Nucleus accumbens (tissue), 56 donors: ENCODE measurements at regions not wholly inside any gene's neighbourhood (a gene's known extent, or its start where the extent isn't known, plus 50 kb on each side); places are given as distances from the start of the nearest gene placed in this dataset.
A peak's percentile ranks its signal among the peaks of the same experiment; 100 is the strongest.
"Not testable (repeated sequence)": the region's sequence is repeated elsewhere in the genome, so short reads cannot be mapped to it uniquely, and the experiment has no call there.

ENCODE experiments used
- DNase-seq, 56 donors: peaks; one replicate each; lab custom pipeline; 2025; lab: John Stamatoyannopoulos, UW

DNA sequence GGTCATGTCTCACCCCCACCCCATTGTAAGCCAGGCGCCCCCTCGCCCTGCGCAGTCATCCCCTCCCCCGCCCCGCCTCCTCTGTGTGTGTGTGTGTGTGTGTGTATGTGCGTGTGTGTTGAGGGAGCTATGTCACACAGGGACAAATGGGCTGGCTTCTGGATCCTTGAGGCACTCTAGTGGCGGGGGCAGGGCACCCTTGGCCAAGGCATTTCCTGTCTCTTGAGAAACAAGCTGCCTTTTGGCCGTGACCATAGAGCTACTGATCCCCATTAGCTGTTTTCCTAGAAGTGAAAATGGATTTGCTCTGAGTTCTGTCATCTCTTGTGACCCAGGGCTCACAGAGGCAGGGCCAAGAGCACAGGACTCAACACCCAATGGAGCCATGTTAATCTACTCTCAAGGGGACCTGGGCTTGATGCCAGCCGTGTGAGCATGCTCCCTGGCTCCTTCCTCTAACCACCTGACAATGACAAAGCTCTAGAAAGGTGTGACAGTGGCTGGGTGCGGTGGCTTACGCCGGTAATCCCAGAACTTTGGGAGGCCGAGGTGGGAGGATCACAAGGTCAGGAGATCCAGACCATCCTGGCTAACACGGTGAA is 162.5 kb upstream of the BCOR start:
- DNase-seq, result no peak

DNA sequence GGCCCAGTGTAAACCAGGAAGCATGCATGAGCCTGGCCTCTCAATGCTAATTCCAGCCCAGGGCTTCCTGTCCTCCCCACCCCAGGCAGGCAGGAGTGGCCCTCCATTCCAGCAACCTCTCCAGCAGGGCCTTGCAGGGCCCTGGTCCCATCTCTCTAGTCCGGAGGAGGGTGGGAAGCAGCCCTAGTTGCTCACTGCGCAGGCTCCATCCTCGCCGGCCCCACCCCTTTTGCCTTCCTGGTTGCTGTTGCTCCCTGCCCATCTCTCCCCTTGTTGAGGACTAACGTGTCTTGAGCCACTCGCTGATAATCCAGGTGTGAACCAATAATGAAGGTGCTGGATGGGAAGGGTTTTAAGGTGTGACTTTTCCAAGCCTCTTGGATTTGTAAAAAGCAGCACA is 161.2 kb upstream of the BCOR start:
- no peak for DNase-seq

- no peak for DNase-seq
Observed at GRCh38 chrX:40253771-40254170, 156.0 kb upstream of the BCOR start.

DNA sequence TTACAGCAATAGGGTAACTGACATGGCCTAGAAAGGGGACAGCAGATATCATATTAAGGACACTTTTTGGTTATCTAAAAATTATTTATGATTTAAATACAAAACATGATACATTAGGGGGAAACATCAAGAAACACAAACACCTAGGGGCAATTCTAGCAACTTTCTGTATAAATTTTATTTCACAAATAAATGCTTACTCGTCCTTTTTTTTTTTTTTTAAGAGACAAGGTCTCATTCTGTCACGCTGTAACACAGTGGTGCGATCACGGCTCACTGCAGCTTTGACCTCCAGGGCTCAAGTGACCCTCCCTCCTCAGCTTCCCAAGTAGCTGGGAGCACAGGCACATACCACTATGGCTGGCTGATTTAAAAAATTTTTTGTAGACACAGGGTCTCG is 151.8 kb upstream of the BCOR start:
- no peak for DNase-seq

- DNase-seq, result no peak
Observed at GRCh38 chrX:40248822-40249221, 151.1 kb upstream of the BCOR start.

DNA sequence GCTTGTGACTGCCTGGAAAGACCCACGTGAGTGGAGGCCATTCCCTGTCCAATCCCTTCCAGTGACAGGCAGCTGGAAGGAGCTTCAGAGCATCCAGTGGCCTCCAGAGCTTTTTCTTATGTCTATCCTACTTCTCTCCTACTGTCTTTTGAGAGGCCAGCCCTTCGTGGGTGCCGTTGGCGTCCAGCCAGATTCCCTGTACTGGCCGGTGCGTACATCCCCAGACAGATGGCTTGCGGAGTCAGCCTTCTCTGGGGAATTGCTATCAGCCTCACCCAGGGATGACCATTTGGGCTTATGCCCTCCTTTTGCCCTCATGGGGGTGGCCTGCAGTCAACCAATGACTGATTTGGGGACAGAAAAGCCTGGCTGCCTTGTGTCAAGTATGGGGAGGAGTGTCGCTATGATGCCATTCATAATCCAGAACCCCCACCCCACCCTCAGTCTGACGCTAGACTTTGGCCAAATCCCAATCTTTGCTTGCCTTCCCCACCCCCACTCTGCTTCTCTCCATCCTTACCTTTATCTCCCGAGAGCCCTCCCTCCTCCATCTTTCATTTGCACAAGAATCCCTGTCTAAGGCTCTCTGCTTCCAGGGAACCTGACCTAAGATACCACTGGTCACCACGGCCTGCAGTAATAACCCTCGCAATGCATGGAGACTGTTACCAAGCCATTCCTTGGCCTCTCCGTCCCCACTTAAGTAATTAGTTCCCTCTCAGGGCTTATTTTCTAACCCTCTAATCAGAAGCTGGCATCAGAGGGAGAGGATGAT is 150.3 kb upstream of the BCOR start:
- no peak for DNase-seq

- DNase-seq, result no peak
Observed at GRCh38 chrX:40247382-40247781, 149.6 kb upstream of the BCOR start.

- no peak for DNase-seq
Observed at GRCh38 chrX:40245488-40246071, 147.8 kb upstream of the BCOR start.

- DNase-seq, result no peak
Observed at GRCh38 chrX:40244980-40245379, 147.2 kb upstream of the BCOR start.

- peak in 1 of 56 donors; percentile 1 for DNase-seq
Observed at GRCh38 chrX:40243755-40244515, 146.2 kb upstream of the BCOR start.

DNA sequence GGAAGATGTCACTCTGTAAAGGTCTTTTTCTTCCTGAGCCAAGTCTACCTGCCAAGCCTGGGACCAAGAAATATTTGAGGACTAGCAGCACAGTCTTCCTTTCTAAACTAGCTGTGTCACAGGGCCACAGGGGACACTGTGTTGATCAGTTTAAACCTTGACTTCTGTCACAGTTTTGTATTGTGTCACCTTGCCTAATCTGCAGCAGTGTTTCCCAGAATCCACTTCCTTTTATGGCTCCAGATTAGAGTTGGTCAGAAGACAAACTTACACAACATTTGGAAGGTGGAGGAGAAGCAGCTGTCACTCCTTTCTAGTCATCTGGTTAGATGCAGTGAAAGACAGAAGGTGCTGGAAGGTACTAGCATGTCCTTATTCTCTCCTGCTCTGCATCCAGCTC is 143.1 kb upstream of the BCOR start:
- DNase-seq, result no peak

GRCh38 chrX:40237731-40238178 is 140.0 kb upstream of the BCOR start:
- no peak for DNase-seq

DNA sequence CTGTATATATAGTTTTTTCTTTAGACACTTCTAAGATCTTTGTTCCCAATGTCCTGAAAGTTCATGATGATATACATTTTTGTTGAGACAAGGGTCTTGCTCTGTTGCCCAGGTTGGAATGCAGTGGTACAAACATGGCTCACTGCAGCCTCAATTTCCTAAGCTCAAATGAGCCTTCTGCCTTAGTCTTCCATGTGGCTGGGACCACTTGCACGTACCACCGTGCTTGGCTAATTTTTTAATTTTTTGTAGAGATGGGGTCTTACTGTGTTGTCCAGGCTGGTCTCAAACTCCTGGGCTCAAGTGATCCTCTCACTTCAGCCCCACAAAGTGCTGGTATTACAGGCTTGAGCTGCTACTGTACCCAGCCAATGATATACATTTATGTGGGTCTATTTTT is 132.9 kb upstream of the BCOR start:
- DNase-seq, result no peak

- no peak for DNase-seq
Observed at GRCh38 chrX:40227125-40227524, 129.4 kb upstream of the BCOR start.

DNA sequence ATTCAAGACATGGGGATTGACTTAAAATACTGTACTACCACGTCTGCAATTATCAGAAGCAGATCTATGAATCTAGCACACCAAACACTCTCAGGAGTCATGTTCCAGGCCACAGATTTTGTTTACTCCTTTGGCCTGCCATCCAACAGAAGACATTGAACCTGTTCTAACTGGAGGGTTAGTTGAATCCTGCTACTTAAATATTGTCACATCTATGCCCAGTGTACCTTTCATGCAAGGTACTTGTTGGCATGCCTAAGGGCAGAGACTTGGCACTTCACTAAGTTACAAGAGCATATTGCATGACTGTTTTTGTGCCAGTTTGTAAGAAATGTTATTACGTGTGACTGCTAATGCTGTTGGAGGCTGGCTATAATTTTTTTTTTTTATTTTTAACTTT is 126.9 kb upstream of the BCOR start:
- DNase-seq, result no peak

GRCh38 chrX:40222612-40223011 is 124.9 kb upstream of the BCOR start:
- not testable (repeated sequence) for DNase-seq

DNA sequence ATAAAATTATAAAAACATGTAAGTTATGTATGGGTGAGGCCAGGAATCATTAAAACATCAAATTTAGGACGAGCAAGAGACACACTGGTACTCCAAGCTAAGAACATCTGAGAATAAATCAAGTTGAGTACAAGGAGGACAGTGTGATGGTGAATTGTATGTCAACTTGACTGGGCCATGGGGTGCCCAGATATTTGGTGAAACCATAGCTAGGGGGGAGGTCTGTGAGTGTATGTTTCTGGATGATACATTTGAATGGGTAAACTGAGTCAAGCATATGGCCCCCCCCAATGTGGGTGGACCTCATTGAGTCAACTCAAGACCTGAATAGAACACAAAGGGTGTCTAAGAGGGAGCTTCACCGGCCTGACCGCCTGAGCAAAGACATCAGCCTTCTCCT is 115.3 kb upstream of the BCOR start:
- no peak for DNase-seq

DNA sequence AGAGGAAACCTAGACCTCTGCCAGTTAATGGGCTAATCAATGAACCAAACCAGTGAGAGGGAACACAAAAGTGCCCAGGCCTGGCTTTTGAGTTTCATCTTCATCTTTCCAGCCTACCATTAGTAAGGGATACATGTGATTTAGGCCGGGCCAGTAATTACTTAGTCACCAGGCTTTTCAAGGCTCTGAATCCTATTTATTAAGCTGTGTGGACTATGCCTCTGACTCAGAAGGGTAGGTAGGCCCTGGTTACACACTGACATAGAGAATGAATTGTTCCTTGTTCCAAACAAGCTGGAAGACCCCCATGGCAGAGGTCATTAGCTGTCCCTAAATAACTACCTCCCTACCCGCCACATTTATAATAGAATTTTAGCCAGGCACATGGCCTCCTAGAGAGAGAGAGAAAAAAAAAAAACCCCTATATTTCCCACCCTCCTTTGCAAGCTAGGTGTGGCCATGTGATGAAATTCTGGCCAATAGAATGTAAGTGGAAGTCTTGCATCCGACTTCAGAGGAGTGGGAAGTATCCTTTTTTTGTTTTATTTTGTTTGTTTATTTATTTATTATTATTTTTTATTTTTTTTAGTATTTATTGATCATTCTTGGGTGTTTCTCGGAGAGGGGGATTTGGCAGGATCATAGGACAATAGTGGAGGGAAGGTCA is 112.3 kb upstream of the BCOR start:
- DNase-seq, result no peak

DNA sequence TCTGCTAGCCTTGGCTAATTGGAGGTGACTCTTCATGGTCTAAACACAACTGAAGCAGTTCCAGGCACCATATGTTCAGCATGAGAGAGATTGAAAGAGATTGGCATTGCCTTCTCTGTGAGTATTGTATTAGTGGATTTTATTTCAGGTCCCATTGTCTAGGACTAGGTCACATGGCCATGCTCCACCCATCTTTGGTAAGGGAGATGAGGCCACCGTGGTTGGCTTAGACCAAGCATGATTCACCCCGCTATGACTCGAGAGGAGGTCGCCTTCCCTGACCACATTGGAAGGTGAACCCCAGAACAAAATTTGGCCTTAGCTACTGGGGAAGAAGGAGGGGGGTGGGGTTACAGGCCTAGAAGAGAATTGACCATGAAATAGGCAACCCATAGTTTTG is 109.9 kb upstream of the BCOR start:
- no peak for DNase-seq

DNA sequence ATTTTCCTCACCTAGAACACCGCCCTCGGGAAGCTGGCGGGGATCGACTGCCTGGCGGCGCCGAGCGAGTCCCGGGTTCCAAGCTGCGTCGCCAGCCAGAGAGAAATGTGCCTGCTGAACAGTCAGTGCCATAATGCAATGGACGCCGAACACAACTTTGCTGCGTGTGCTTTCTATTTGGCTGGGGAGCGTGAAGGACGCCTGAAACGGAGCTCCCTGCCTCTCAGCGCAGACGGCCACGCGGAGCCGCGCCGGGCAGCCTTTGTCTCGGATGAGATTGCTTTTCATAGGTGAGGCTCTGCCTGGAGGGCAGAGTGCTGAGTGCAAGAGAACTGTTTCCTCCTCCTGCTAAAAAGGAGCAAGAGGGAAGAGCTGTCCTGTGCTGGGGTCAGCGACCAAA is 107.7 kb upstream of the BCOR start:
- DNase-seq, result peak in 1 of 56 donors; percentile 2

DNA sequence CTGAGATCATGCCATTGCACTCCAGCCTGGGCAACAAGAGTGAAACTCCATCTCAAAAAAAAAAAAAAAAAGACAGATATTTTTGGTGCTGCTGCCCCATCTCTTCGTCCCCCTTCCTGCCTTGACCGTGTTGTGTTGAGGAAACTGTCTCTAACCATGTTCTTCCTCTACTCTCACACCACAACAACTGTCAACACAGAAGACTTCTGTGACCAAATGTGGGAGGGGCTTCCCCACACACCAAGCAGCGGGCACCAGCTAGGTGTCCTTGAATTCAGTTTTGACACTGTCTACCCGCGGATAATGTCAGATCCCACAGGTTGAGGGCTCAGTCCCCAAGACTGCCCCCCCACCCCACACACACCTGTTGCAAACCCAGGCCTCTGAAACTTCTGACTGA is 104.7 kb upstream of the BCOR start:
- DNase-seq, result no peak
